ENCODE measurements at regions not wholly inside any gene's neighbourhood (a gene's known extent, or its start where the extent isn't known, plus 50 kb on each side); places are given as distances from the start of the nearest gene placed in this dataset.

DNA sequence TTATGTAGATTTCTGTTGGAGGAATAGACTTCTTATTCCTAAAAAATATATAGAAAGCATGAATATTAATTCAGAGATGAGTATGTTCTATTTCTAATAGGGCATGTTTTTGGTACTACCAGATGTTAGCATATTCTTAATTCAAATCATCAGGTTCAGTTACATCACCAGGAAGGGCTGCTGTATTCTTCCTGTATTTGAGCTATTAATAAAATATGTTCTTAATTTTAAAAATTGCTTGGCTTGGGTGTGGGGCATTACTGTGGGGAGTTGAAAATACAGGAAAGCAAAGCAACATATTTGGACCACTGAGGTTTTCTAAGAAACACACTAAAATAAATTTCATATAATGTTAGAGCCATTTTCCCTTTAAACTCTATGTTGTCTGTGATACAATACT lies 343.0 kb downstream of the EPHA4 start:
- TF ChIP-seq, protein P1, sequence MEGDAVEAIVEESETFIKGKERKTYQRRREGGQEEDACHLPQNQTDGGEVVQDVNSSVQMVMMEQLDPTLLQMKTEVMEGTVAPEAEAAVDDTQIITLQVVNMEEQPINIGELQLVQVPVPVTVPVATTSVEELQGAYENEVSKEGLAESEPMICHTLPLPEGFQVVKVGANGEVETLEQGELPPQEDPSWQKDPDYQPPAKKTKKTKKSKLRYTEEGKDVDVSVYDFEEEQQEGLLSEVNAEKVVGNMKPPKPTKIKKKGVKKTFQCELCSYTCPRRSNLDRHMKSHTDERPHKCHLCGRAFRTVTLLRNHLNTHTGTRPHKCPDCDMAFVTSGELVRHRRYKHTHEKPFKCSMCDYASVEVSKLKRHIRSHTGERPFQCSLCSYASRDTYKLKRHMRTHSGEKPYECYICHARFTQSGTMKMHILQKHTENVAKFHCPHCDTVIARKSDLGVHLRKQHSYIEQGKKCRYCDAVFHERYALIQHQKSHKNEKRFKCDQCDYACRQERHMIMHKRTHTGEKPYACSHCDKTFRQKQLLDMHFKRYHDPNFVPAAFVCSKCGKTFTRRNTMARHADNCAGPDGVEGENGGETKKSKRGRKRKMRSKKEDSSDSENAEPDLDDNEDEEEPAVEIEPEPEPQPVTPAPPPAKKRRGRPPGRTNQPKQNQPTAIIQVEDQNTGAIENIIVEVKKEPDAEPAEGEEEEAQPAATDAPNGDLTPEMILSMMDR (conservative IDR thresholded peaks at IDR 0.05; ENCODE audit: low read depth, low read length): no peak
- TF ChIP-seq EZH2phosphoT487 (IDR thresholded peaks at IDR 0.05; ENCODE audit: borderline replicate concordance, low read length): no peak
